CD4-positive, alpha-beta T cell (primary cell): ENCODE measurements at regions not wholly inside any gene's neighbourhood (a gene's known extent, or its start where the extent isn't known, plus 50 kb on each side); places are given as distances from the start of the nearest gene placed in this dataset.
A peak's percentile ranks its signal among the peaks of the same experiment; 100 is the strongest.

Experiments
- ATAC-seq: fragments of 200-7000 bp; cut with Tn5 transposase; one replicate; pipeline ENCODE4 v1.10.0; 2022; ENCODE audit warnings: mild to moderate bottlenecking; ENCODE audit not compliant: poor library complexity
- CTCF ChIA-PET: fragments of 350-600 bp; sonication (Branson Sonifier 250); formaldehyde crosslinking; loops from one replicate; lab custom pipeline; 2021; ENCODE audit warnings: antibody characterized with exemption, inconsistent platforms; lab: Charles Lee
- POLR2A ChIA-PET: fragments of 350-600 bp; sonication (Branson Sonifier 250); formaldehyde crosslinking; loops from one replicate; lab custom pipeline; 2021; ENCODE audit warnings: antibody characterized with exemption, inconsistent platforms; lab: Charles Lee
- DNase-seq, 14 experiments: peaks; one replicate each; pipeline ENCODE4 v3.0.0-alpha.2; 2013 to 2020; ENCODE audit warnings: mixed read lengths in 2 of 14
- H3K27ac ChIP-seq, 2 donors: one replicate each; pipeline versions ENCODE4 v1.5.1 to v1.7.0; 2013; ENCODE audit warnings: low read length in 2 of 2, low read depth in 1 of 2, mild to moderate bottlenecking in 1 of 2
- H3K27me3 ChIP-seq, 2 experiments: 1 replicate in 1 of 2; 2 replicates in 1 of 2; pipeline versions ENCODE4 v1.6.1 to v1.7.0; 2013; ENCODE audit warnings: low read length in 2 of 2, control low read depth in 1 of 2, mild to moderate bottlenecking in 1 of 2, moderate library complexity in 1 of 2; ENCODE audit not compliant: insufficient read depth in 2 of 2, control insufficient read depth in 1 of 2
- H3K36me3 ChIP-seq: one replicate; pipeline ENCODE4 v1.6.1; 2013; ENCODE audit warnings: low read length, control low read depth; ENCODE audit not compliant: insufficient read depth
- H3K4me1 ChIP-seq: one replicate; pipeline ENCODE4 v1.6.1; 2013; ENCODE audit warnings: low read length, control low read depth; ENCODE audit not compliant: insufficient read depth
- H3K4me3 ChIP-seq: one replicate; pipeline ENCODE4 v1.5.1; 2013; ENCODE audit warnings: mild to moderate bottlenecking, low read length, moderate library complexity
- H3K9me3 ChIP-seq, 2 experiments: 1 replicate in 1 of 2; 2 replicates in 1 of 2; pipeline versions ENCODE4 v1.6.1 to v1.7.0; 2013; ENCODE audit warnings: low read length in 2 of 2, mild to moderate bottlenecking in 2 of 2, control low read depth in 1 of 2, moderate library complexity in 1 of 2; ENCODE audit not compliant: control insufficient read depth in 1 of 2, insufficient read depth in 1 of 2
- H3K27ac Mint-ChIP-seq: one replicate; pipeline ENCODE4 v1.8.0; 2020; ENCODE audit warnings: mixed read lengths
- H3K27me3 Mint-ChIP-seq: one replicate; pipeline ENCODE4 v1.8.0; 2021; ENCODE audit warnings: mixed read lengths
- H3K36me3 Mint-ChIP-seq: one replicate; pipeline ENCODE4 v1.8.0; 2021; ENCODE audit warnings: low read depth, mixed read lengths
- H3K4me1 Mint-ChIP-seq: one replicate; pipeline ENCODE4 v1.8.0; 2021; ENCODE audit warnings: low read depth, mixed read lengths
- H3K4me3 Mint-ChIP-seq: one replicate; pipeline ENCODE4 v1.8.0; 2020; ENCODE audit warnings: mild to moderate bottlenecking, mixed read lengths
- H3K9me3 Mint-ChIP-seq: one replicate; pipeline ENCODE4 v1.8.0; 2020; ENCODE audit warnings: mixed read lengths
- intact Hi-C, 2 experiments: fragments of 100-400 bp; cut with DNase I in 1 of 2; cut with micrococcal nuclease in 1 of 2; formaldehyde crosslinking; loops; one replicate each; pipeline versions ENCODE4 v1.15.1 to v1.9.0; 2023 to 2025; cut with DNase I, micrococcal nuclease
- TF ChIP-seq, protein P1 (sequence below): fragments of 200-600 bp; IDR thresholded peaks from one replicate; pipeline ENCODE4 v1.8.0; 2022; ENCODE audit warnings: antibody characterized with exemption, mild to moderate bottlenecking

DNA sequence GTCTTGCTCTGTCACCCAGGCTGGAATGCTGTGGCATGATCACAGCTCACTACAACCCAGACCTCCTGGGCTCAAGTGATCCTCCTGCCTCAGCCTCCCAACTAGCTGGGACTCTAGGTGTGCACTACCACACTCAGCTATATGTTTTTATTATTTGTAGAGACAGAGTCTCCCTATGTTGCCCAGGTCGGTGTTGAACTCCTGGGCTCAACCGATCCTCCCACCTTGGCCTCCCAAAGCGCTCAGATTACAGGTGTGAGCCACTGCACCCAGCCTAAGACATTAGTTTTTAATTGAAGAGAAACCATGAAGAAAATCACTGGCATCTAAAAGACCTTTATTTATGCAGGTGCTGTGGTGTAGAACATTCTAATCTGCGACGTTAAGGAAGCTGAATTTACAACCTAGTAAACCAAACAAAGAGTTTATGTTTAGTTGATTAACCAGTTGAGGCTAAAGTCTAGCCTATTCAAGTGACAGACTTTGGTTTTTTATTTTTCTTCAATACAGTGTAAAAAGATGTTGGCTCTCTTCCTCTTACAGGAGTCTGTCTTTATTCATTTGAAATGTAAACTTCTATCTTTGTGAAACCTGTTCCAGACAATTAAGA, 52.5 kb upstream of the NBL1 start:
- peaks cover 6% of the 10 kb centered on the region for H3K36me3 Mint-ChIP-seq
- H3K27me3 Mint-ChIP-seq: no peaks in the 10 kb centered on the region
- Histone ChIP-seq H3K4me1 (peaks cover 11% of the 10 kb centered on the region), H3K27ac (no peak overlapping the region), H3K27me3 (no peaks in the 10 kb centered on the region), H3K9me3 (no peaks in the 10 kb centered on the region), H3K36me3 (no peaks in the 10 kb centered on the region), H3K4me3 (no peak overlapping the region)
- H3K9me3 Mint-ChIP-seq: no peaks in the 10 kb centered on the region
- H3K27ac Mint-ChIP-seq: no peak overlapping the region
- H3K4me1 Mint-ChIP-seq: peaks cover 6% of the 10 kb centered on the region
- ChIA-PET POLR2A (no interaction called here), CTCF (interaction anchor here (1.0 to 1.6 kb wide), 2 partner anchors 10 to 63 kb away, joined by 3 to 10 read pairs; no protein-coding TSS in a partner anchor)
- no peak for ATAC-seq
- TF ChIP-seq, protein P1, sequence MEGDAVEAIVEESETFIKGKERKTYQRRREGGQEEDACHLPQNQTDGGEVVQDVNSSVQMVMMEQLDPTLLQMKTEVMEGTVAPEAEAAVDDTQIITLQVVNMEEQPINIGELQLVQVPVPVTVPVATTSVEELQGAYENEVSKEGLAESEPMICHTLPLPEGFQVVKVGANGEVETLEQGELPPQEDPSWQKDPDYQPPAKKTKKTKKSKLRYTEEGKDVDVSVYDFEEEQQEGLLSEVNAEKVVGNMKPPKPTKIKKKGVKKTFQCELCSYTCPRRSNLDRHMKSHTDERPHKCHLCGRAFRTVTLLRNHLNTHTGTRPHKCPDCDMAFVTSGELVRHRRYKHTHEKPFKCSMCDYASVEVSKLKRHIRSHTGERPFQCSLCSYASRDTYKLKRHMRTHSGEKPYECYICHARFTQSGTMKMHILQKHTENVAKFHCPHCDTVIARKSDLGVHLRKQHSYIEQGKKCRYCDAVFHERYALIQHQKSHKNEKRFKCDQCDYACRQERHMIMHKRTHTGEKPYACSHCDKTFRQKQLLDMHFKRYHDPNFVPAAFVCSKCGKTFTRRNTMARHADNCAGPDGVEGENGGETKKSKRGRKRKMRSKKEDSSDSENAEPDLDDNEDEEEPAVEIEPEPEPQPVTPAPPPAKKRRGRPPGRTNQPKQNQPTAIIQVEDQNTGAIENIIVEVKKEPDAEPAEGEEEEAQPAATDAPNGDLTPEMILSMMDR: no peak
- intact Hi-C loops: no loop called here
- H3K4me3 Mint-ChIP-seq: no peak overlapping the region
- no peak for DNase-seq

- intact Hi-C loops: no loop called here
- ATAC-seq: no peak
- no peaks in the 10 kb centered on the region for H3K36me3 ChIP-seq
- Mint-ChIP-seq H3K4me3 (no peak overlapping the region), H3K27ac (no peak overlapping the region), H3K36me3 (no peaks in the 10 kb centered on the region), H3K4me1 (peaks cover 9% of the 10 kb centered on the region), H3K27me3 (peaks cover 4% of the 10 kb centered on the region), H3K9me3 (no peaks in the 10 kb centered on the region)
- H3K4me3 ChIP-seq: no peak overlapping the region
- ChIA-PET CTCF (interaction anchor here (1.6 kb wide), 1 partner anchor 68 kb away, joined by 3 read pairs; no protein-coding TSS in a partner anchor), POLR2A (no interaction called here)
- no peak overlapping the region for H3K27ac ChIP-seq
- H3K27me3 ChIP-seq: no peaks in the 10 kb centered on the region
- TF ChIP-seq, protein P1: no peak
- H3K9me3 ChIP-seq: no peaks in the 10 kb centered on the region
- peaks cover 11% of the 10 kb centered on the region for H3K4me1 ChIP-seq
- DNase-seq: no peak
These were observed 58.6 kb upstream of the NBL1 start for GRCh38 chr1:19585507-19585906.

- no peak overlapping the region for H3K4me3 ChIP-seq
- no peak overlapping the region for H3K27ac Mint-ChIP-seq
- POLR2A ChIA-PET: interaction anchor here (0.6 to 2.9 kb wide), 4 partner anchors 15 to 191 kb away, joined by 3 to 11 read pairs (median 5); a partner anchor contains a TSS
- H3K27ac ChIP-seq: no peak overlapping the region
- DNase-seq: peak; percentile 59 to 88 (median 76)
- peak; percentile 77 for ATAC-seq
- no peaks in the 10 kb centered on the region for H3K9me3 ChIP-seq
- TF ChIP-seq, protein P1: peak; percentile 91
- H3K36me3 ChIP-seq: no peaks in the 10 kb centered on the region
- no peaks in the 10 kb centered on the region for H3K27me3 ChIP-seq
- H3K4me1 ChIP-seq: peaks cover 11% of the 10 kb centered on the region
- peaks cover 9% of the 10 kb centered on the region for H3K4me1 Mint-ChIP-seq
- CTCF ChIA-PET: interaction anchor here (0.6 to 1.9 kb wide), 37 partner anchors 9 to 243 kb away, joined by 3 to 20 read pairs (median 4); partner anchors contain the start of gene NBL1
- H3K9me3 Mint-ChIP-seq: no peaks in the 10 kb centered on the region
- peaks cover 4% of the 10 kb centered on the region for H3K27me3 Mint-ChIP-seq
- no peaks in the 10 kb centered on the region for H3K36me3 Mint-ChIP-seq
- H3K4me3 Mint-ChIP-seq: no peak overlapping the region
- intact Hi-C loops: loop anchor here (1.0 to 5.0 kb wide), 8 partner anchors 68 to 241 kb away; partner anchors contain the start of gene CAPZB (in 1 of the 2)
These were observed 61.8 kb upstream of the NBL1 start for GRCh38 chr1:19582318-19582717.
